CD4-positive, alpha-beta memory T cell (primary cell): ENCODE measurements at regions not wholly inside any gene's neighbourhood (a gene's known extent, or its start where the extent isn't known, plus 50 kb on each side); places are given as distances from the start of the nearest gene placed in this dataset.
"Not testable (repeated sequence)": the region's sequence is repeated elsewhere in the genome, so short reads cannot be mapped to it uniquely, and the experiment has no call there.

Source experiments
- CTCF ChIA-PET: fragments of 350-600 bp; sonication (Branson Sonifier 250); formaldehyde crosslinking; loops from one replicate; lab custom pipeline; 2021; ENCODE audit warnings: inconsistent platforms; ENCODE audit not compliant: partially characterized antibody; lab: Charles Lee
- POLR2A ChIA-PET: fragments of 350-600 bp; sonication (Branson Sonifier 250); formaldehyde crosslinking; loops from one replicate; lab custom pipeline; 2021; ENCODE audit not compliant: partially characterized antibody; lab: Charles Lee
- DNase-seq, 5 donors: peaks; one replicate each; pipeline versions ENCODE4 v3.0.0 to v3.0.0-alpha.2; 2020 to 2022; ENCODE audit warnings: mixed read lengths in 1 of 5
- H3K27ac ChIP-seq: one replicate; pipeline ENCODE4 v1.7.0; 2013; ENCODE audit warnings: low read depth, low read length
- H3K27me3 ChIP-seq: 2 replicates; pipeline ENCODE4 v1.7.0; 2013; ENCODE audit warnings: mild to moderate bottlenecking, low read length, moderate library complexity; ENCODE audit not compliant: insufficient read depth
- H3K36me3 ChIP-seq: 2 replicates; pipeline ENCODE4 v1.7.0; 2013; ENCODE audit warnings: mild to moderate bottlenecking, low read length, moderate library complexity; ENCODE audit not compliant: insufficient read depth
- H3K4me1 ChIP-seq: 2 replicates; pipeline ENCODE4 v1.7.0; 2013; ENCODE audit warnings: mild to moderate bottlenecking, low read length, moderate library complexity; ENCODE audit not compliant: insufficient read depth
- H3K4me3 ChIP-seq, 2 donors: one replicate each; pipeline ENCODE4 v1.7.0; 2013; ENCODE audit warnings: low read length in 2 of 2, mild to moderate bottlenecking in 1 of 2
- H3K9me3 ChIP-seq, 2 donors: one replicate each; pipeline ENCODE4 v1.7.0; 2013; ENCODE audit warnings: low read length in 2 of 2, control low read depth in 1 of 2; ENCODE audit not compliant: control insufficient read depth in 1 of 2
- H3K27ac Mint-ChIP-seq, 7 donors: one replicate each; pipeline ENCODE4 v1.8.0; 2020 to 2021; ENCODE audit warnings: mixed read lengths in 7 of 7, mild to moderate bottlenecking in 6 of 7, inconsistent platforms in 3 of 7, moderate library complexity in 3 of 7
- H3K27me3 Mint-ChIP-seq, 2 donors: one replicate each; pipeline ENCODE4 v1.8.0; 2020 to 2021; ENCODE audit warnings: mixed read lengths in 2 of 2
- H3K36me3 Mint-ChIP-seq, 2 donors: one replicate each; pipeline ENCODE4 v1.8.0; 2020 to 2021; ENCODE audit warnings: mixed read lengths in 2 of 2, inconsistent platforms in 1 of 2, mild to moderate bottlenecking in 1 of 2
- H3K4me1 Mint-ChIP-seq, 4 donors: one replicate each; pipeline ENCODE4 v1.8.0; 2020 to 2021; ENCODE audit warnings: mixed read lengths in 4 of 4, mild to moderate bottlenecking in 1 of 4
- H3K4me3 Mint-ChIP-seq, 8 donors: one replicate each; pipeline ENCODE4 v1.8.0; 2020 to 2021; ENCODE audit warnings: mixed read lengths in 8 of 8, mild to moderate bottlenecking in 7 of 8, moderate library complexity in 6 of 8, inconsistent platforms in 3 of 8
- H3K9me3 Mint-ChIP-seq, 8 donors: one replicate each; pipeline ENCODE4 v1.8.0; 2020 to 2021; ENCODE audit warnings: mixed read lengths in 8 of 8, mild to moderate bottlenecking in 5 of 8, inconsistent platforms in 3 of 8, moderate library complexity in 1 of 8
- intact Hi-C: fragments of 100-400 bp; cut with micrococcal nuclease; formaldehyde crosslinking; loops from one replicate; pipeline ENCODE4 v1.15.1; 2023

GRCh38 chr2:217588266-217588665 lies 414.5 kb downstream of the TNS1 start:
- intact Hi-C loops = no loop called here
- ChIA-PET POLR2A (no interaction called here), CTCF (no interaction called here)
- peaks cover 0 to 4% (median 0%) of the 10 kb centered on the region in 8 donors for H3K9me3 Mint-ChIP-seq
- H3K27ac Mint-ChIP-seq = no peak overlapping the region
- Histone ChIP-seq H3K4me1 (no peaks in the 10 kb centered on the region), H3K27me3 (no peaks in the 10 kb centered on the region), H3K4me3 (no peak overlapping the region), H3K27ac (no peak overlapping the region), H3K36me3 (no peaks in the 10 kb centered on the region), H3K9me3 (no peaks in the 10 kb centered on the region)
- no peaks in the 10 kb centered on the region for H3K4me1 Mint-ChIP-seq
- no peaks in the 10 kb centered on the region for H3K27me3 Mint-ChIP-seq
- DNase-seq = no peak
- no peak overlapping the region for H3K4me3 Mint-ChIP-seq
- no peaks in the 10 kb centered on the region for H3K36me3 Mint-ChIP-seq

- Mint-ChIP-seq H3K9me3 (no peaks in the 10 kb centered on the region), H3K4me3 (no peak overlapping the region), H3K27me3 (no peaks in the 10 kb centered on the region), H3K27ac (no peak overlapping the region), H3K36me3 (no peaks in the 10 kb centered on the region), H3K4me1 (no peaks in the 10 kb centered on the region)
- CTCF ChIA-PET = no interaction called here
- intact Hi-C loops = no loop called here
- POLR2A ChIA-PET = no interaction called here
- no peaks in the 10 kb centered on the region for H3K27me3 ChIP-seq
- no peaks in the 10 kb centered on the region for H3K36me3 ChIP-seq
- H3K27ac ChIP-seq = no peak overlapping the region
- no peak overlapping the region for H3K4me3 ChIP-seq
- no peaks in the 10 kb centered on the region for H3K9me3 ChIP-seq
- H3K4me1 ChIP-seq = no peaks in the 10 kb centered on the region
- DNase-seq = no peak
Measured at GRCh38 chr2:217585362-217585761, 417.4 kb downstream of the TNS1 start.

- POLR2A ChIA-PET, H3K36me3 ChIP-seq, CTCF ChIA-PET, H3K4me3 ChIP-seq, H3K4me1 Mint-ChIP-seq, H3K27me3 Mint-ChIP-seq, H3K36me3 Mint-ChIP-seq, H3K4me1 ChIP-seq, H3K27ac Mint-ChIP-seq, H3K27me3 ChIP-seq, H3K4me3 Mint-ChIP-seq, H3K9me3 ChIP-seq, H3K9me3 Mint-ChIP-seq, intact Hi-C loops, DNase-seq, H3K27ac ChIP-seq: not testable (repeated sequence)
Measured at GRCh38 chr2:217580407-217580806, 422.4 kb downstream of the TNS1 start.

GRCh38 chr2:217573571-217573970 lies 429.2 kb downstream of the TNS1 start:
- H3K4me1 ChIP-seq = no peaks in the 10 kb centered on the region
- CTCF ChIA-PET = interaction anchor here (0.9 kb wide), 1 partner anchor 77 kb away, joined by 3 read pairs; no protein-coding TSS in a partner anchor
- intact Hi-C loops = no loop called here
- no peak for DNase-seq
- H3K36me3 ChIP-seq = no peaks in the 10 kb centered on the region
- no peak overlapping the region for H3K4me3 Mint-ChIP-seq
- no peaks in the 10 kb centered on the region for H3K9me3 ChIP-seq
- H3K9me3 Mint-ChIP-seq = peaks cover 0 to 5% (median 0%) of the 10 kb centered on the region in 8 donors
- H3K27me3 ChIP-seq = no peaks in the 10 kb centered on the region
- H3K27me3 Mint-ChIP-seq = no peaks in the 10 kb centered on the region
- H3K27ac ChIP-seq = no peak overlapping the region
- H3K27ac Mint-ChIP-seq = no peak overlapping the region
- POLR2A ChIA-PET = no interaction called here
- no peak overlapping the region for H3K4me3 ChIP-seq
- H3K36me3 Mint-ChIP-seq = peaks cover 0 to 7% of the 10 kb centered on the region in 2 donors
- no peaks in the 10 kb centered on the region for H3K4me1 Mint-ChIP-seq

GRCh38 chr2:217570394-217570793 lies 432.4 kb downstream of the TNS1 start:
- H3K27me3 Mint-ChIP-seq = peaks cover 0 to 2% of the 10 kb centered on the region in 2 donors
- no peaks in the 10 kb centered on the region for H3K4me1 ChIP-seq
- CTCF ChIA-PET = no interaction called here
- POLR2A ChIA-PET = no interaction called here
- H3K9me3 Mint-ChIP-seq = peaks cover 0 to 5% (median 0%) of the 10 kb centered on the region in 8 donors
- H3K4me3 ChIP-seq = no peak overlapping the region
- peaks cover 6 to 12% of the 10 kb centered on the region in 2 donors for H3K36me3 Mint-ChIP-seq
- H3K27me3 ChIP-seq = no peaks in the 10 kb centered on the region
- no peak for DNase-seq
- no peaks in the 10 kb centered on the region for H3K4me1 Mint-ChIP-seq
- intact Hi-C loops = no loop called here
- no peaks in the 10 kb centered on the region for H3K9me3 ChIP-seq
- H3K27ac Mint-ChIP-seq = no peak overlapping the region
- H3K36me3 ChIP-seq = no peaks in the 10 kb centered on the region
- no peak overlapping the region for H3K27ac ChIP-seq
- no peak overlapping the region for H3K4me3 Mint-ChIP-seq

- peaks cover 0 to 2% of the 10 kb centered on the region in 2 donors for H3K27me3 Mint-ChIP-seq
- H3K4me3 ChIP-seq = no peak overlapping the region
- intact Hi-C loops = no loop called here
- H3K27me3 ChIP-seq = no peaks in the 10 kb centered on the region
- no peak for DNase-seq
- H3K36me3 ChIP-seq = no peaks in the 10 kb centered on the region
- H3K9me3 ChIP-seq = no peaks in the 10 kb centered on the region
- H3K36me3 Mint-ChIP-seq = peaks cover 13 to 25% of the 10 kb centered on the region in 2 donors
- ChIA-PET CTCF (no interaction called here), POLR2A (no interaction called here)
- H3K4me3 Mint-ChIP-seq = no peak overlapping the region
- peaks cover 0 to 5% (median under 1%) of the 10 kb centered on the region in 8 donors for H3K9me3 Mint-ChIP-seq
- no peak overlapping the region for H3K27ac Mint-ChIP-seq
- no peaks in the 10 kb centered on the region for H3K4me1 ChIP-seq
- no peaks in the 10 kb centered on the region for H3K4me1 Mint-ChIP-seq
- H3K27ac ChIP-seq = no peak overlapping the region
Measured at GRCh38 chr2:217568289-217568971, 434.4 kb downstream of the TNS1 start.

- Mint-ChIP-seq H3K27me3 (peaks cover 0 to 2% of the 10 kb centered on the region in 2 donors), H3K27ac (no peak overlapping the region), H3K4me3 (no peak overlapping the region), H3K36me3 (peaks cover 28 to 40% of the 10 kb centered on the region in 2 donors), H3K4me1 (no peaks in the 10 kb centered on the region), H3K9me3 (peaks cover 3 to 23% (median 18%) of the 10 kb centered on the region in 8 donors)
- intact Hi-C loops = no loop called here
- Histone ChIP-seq H3K27ac (no peak overlapping the region), H3K4me1 (no peaks in the 10 kb centered on the region), H3K4me3 (no peak overlapping the region), H3K36me3 (no peaks in the 10 kb centered on the region), H3K9me3 (no peaks in the 10 kb centered on the region), H3K27me3 (no peaks in the 10 kb centered on the region)
- ChIA-PET CTCF (interaction anchor here (1.2 kb wide), 1 partner anchor 9 kb away, joined by 3 read pairs; no protein-coding TSS in a partner anchor), POLR2A (no interaction called here)
- no peak for DNase-seq
Measured at GRCh38 chr2:217563565-217563964, 439.2 kb downstream of the TNS1 start.
